Activated CD4-positive, alpha-beta T cell treated with anti-CD3 and anti-CD28 coated beads for 24 hours (primary cell): ENCODE measurements at regions not wholly inside any gene's neighbourhood (a gene's known extent, or its start where the extent isn't known, plus 50 kb on each side); places are given as distances from the start of the nearest gene placed in this dataset.
"Not testable (repeated sequence)": the region's sequence is repeated elsewhere in the genome, so short reads cannot be mapped to it uniquely, and the experiment has no call there.

Source experiments
- DNase-seq, 2 donors: peaks; one replicate each; pipeline ENCODE4 v3.0.0-alpha.2; 2020; ENCODE audit warnings: low read depth in 2 of 2

- no peak for DNase-seq
These were observed 637.9 kb downstream of the NXPH1 start for GRCh38 chr7:9071160-9071762.

- DNase-seq: not testable (repeated sequence)
These were observed 642.4 kb downstream of the NXPH1 start for GRCh38 chr7:9075774-9076173.

- no peak for DNase-seq
These were observed 648.8 kb downstream of the NXPH1 start for GRCh38 chr7:9082203-9082602.

- DNase-seq: no peak
These were observed 650.4 kb downstream of the NXPH1 start for GRCh38 chr7:9083837-9084236.

GRCh38 chr7:9091282-9091681 lies 657.9 kb downstream of the NXPH1 start:
- no peak for DNase-seq

GRCh38 chr7:9097565-9098060 lies 664.2 kb downstream of the NXPH1 start:
- DNase-seq: no peak

GRCh38 chr7:9100289-9100688 lies 666.9 kb downstream of the NXPH1 start:
- DNase-seq: no peak

- no peak for DNase-seq
These were observed 669.4 kb downstream of the NXPH1 start for GRCh38 chr7:9102846-9103245.

- no peak for DNase-seq
These were observed 673.3 kb downstream of the NXPH1 start for GRCh38 chr7:9106747-9107146.

GRCh38 chr7:9120331-9120730 lies 686.9 kb downstream of the NXPH1 start:
- no peak for DNase-seq

- DNase-seq: no peak
These were observed 690.9 kb downstream of the NXPH1 start for GRCh38 chr7:9124320-9124719.

GRCh38 chr7:9125246-9125645 lies 691.8 kb downstream of the NXPH1 start:
- DNase-seq: no peak

GRCh38 chr7:9127901-9128300 lies 694.5 kb downstream of the NXPH1 start:
- no peak for DNase-seq

- no peak for DNase-seq
These were observed 715.3 kb downstream of the NXPH1 start for GRCh38 chr7:9148687-9149086.

- no peak for DNase-seq
These were observed 716.2 kb downstream of the NXPH1 start for GRCh38 chr7:9149499-9150082.

GRCh38 chr7:9163691-9164090 lies 730.3 kb downstream of the NXPH1 start:
- DNase-seq: not testable (repeated sequence)

GRCh38 chr7:9175871-9176270 lies 742.5 kb downstream of the NXPH1 start:
- DNase-seq: no peak

- DNase-seq: no peak
These were observed 747.9 kb downstream of the NXPH1 start for GRCh38 chr7:9181356-9181755.

GRCh38 chr7:9186730-9187129 lies 753.3 kb downstream of the NXPH1 start:
- no peak for DNase-seq

- DNase-seq: no peak
These were observed 756.3 kb downstream of the NXPH1 start for GRCh38 chr7:9189703-9190102.

- DNase-seq: no peak
These were observed 759.6 kb downstream of the NXPH1 start for GRCh38 chr7:9192969-9193368.

- no peak for DNase-seq
These were observed 767.2 kb downstream of the NXPH1 start for GRCh38 chr7:9200626-9201025.

GRCh38 chr7:9201928-9202327 lies 768.5 kb downstream of the NXPH1 start:
- DNase-seq: no peak

- DNase-seq: no peak
These were observed 771.2 kb downstream of the NXPH1 start for GRCh38 chr7:9204571-9204970.
